ENCODE measurements at regions not wholly inside any gene's neighbourhood (a gene's known extent, or its start where the extent isn't known, plus 50 kb on each side); places are given as distances from the start of the nearest gene placed in this dataset.

- peaks cover 11% of the 10 kb centered on the region for H3K9me3 Mint-ChIP-seq
These were observed 816.2 kb downstream of the CBLN2 start for GRCh38 chr18:71727909-71728308.

GRCh38 chr18:71725256-71725655 is 818.9 kb downstream of the CBLN2 start:
- no peaks in the 10 kb centered on the region for H3K27me3 Mint-ChIP-seq (ENCODE audit: low read depth)
- peaks cover 11% of the 10 kb centered on the region for H3K9me3 Mint-ChIP-seq
- no peaks in the 10 kb centered on the region for H3K36me3 Mint-ChIP-seq
- H3K27ac Mint-ChIP-seq, result no peak overlapping the region
- H3K4me3 Mint-ChIP-seq, result no peak overlapping the region
- no peak for DNase-seq (ENCODE audit: low spot score in 2 of 2, unreplicated experiment in 2 of 2)
- TF ChIP-seq, protein P1, sequence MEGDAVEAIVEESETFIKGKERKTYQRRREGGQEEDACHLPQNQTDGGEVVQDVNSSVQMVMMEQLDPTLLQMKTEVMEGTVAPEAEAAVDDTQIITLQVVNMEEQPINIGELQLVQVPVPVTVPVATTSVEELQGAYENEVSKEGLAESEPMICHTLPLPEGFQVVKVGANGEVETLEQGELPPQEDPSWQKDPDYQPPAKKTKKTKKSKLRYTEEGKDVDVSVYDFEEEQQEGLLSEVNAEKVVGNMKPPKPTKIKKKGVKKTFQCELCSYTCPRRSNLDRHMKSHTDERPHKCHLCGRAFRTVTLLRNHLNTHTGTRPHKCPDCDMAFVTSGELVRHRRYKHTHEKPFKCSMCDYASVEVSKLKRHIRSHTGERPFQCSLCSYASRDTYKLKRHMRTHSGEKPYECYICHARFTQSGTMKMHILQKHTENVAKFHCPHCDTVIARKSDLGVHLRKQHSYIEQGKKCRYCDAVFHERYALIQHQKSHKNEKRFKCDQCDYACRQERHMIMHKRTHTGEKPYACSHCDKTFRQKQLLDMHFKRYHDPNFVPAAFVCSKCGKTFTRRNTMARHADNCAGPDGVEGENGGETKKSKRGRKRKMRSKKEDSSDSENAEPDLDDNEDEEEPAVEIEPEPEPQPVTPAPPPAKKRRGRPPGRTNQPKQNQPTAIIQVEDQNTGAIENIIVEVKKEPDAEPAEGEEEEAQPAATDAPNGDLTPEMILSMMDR (IDR thresholded peaks at IDR 0.05; ENCODE audit: unreplicated experiment), result no peak
- no peaks in the 10 kb centered on the region for H3K4me1 Mint-ChIP-seq

More at GRCh38 chr18:71727909-71728308, 816.2 kb downstream of the CBLN2 start:
- Mint-ChIP-seq H3K27me3 (ENCODE audit: low read depth) (no peaks in the 10 kb centered on the region), H3K4me1 (no peaks in the 10 kb centered on the region), H3K4me3 (no peak overlapping the region), H3K36me3 (no peaks in the 10 kb centered on the region), H3K27ac (no peak overlapping the region)
- TF ChIP-seq, protein P1 (IDR thresholded peaks at IDR 0.05; ENCODE audit: unreplicated experiment), result no peak
- no peak for DNase-seq (ENCODE audit: low spot score in 2 of 2, unreplicated experiment in 2 of 2)

GRCh38 chr18:71707985-71708500 is 836.1 kb downstream of the CBLN2 start:
- DNase-seq (ENCODE audit: low spot score in 2 of 2, unreplicated experiment in 2 of 2), result no peak
- Mint-ChIP-seq H3K9me3 (no peaks in the 10 kb centered on the region), H3K4me1 (no peaks in the 10 kb centered on the region), H3K27ac (no peak overlapping the region), H3K27me3 (ENCODE audit: low read depth) (peaks cover 3% of the 10 kb centered on the region), H3K36me3 (no peaks in the 10 kb centered on the region), H3K4me3 (no peak overlapping the region)
- TF ChIP-seq, protein P1 (IDR thresholded peaks at IDR 0.05; ENCODE audit: unreplicated experiment), result no peak

- H3K27me3 Mint-ChIP-seq (ENCODE audit: low read depth), result peaks cover 3% of the 10 kb centered on the region
- H3K27ac Mint-ChIP-seq, result no peak overlapping the region
- no peaks in the 10 kb centered on the region for H3K4me1 Mint-ChIP-seq
- no peaks in the 10 kb centered on the region for H3K36me3 Mint-ChIP-seq
- TF ChIP-seq, protein P1 (IDR thresholded peaks at IDR 0.05; ENCODE audit: unreplicated experiment), result no peak
- H3K4me3 Mint-ChIP-seq, result no peak overlapping the region
- no peak for DNase-seq (ENCODE audit: low spot score in 2 of 2, unreplicated experiment in 2 of 2)
- no peaks in the 10 kb centered on the region for H3K9me3 Mint-ChIP-seq
These were observed 836.7 kb downstream of the CBLN2 start for GRCh38 chr18:71707400-71707799.

GRCh38 chr18:71689416-71690160 is 854.6 kb downstream of the CBLN2 start:
- Mint-ChIP-seq H3K9me3 (no peaks in the 10 kb centered on the region), H3K4me3 (no peak overlapping the region), H3K36me3 (no peaks in the 10 kb centered on the region), H3K27me3 (ENCODE audit: low read depth) (no peaks in the 10 kb centered on the region), H3K4me1 (no peaks in the 10 kb centered on the region), H3K27ac (no peak overlapping the region)
- no peak for DNase-seq (ENCODE audit: low spot score in 2 of 2, unreplicated experiment in 2 of 2)
- TF ChIP-seq, protein P1 (IDR thresholded peaks at IDR 0.05; ENCODE audit: unreplicated experiment), result no peak
